Stimulated activated CD4-positive, alpha-beta T cell treated with anti-CD3 and anti-CD28 coated beads, Interleukin-1b, Interleukin-23, amount 100 ng/mL, for 24 hours (primary cell): ENCODE measurements at regions not wholly inside any gene's neighbourhood (a gene's known extent, or its start where the extent isn't known, plus 50 kb on each side); places are given as distances from the start of the nearest gene placed in this dataset.
"Not testable (repeated sequence)": the region's sequence is repeated elsewhere in the genome, so short reads cannot be mapped to it uniquely, and the experiment has no call there.

Source experiments
- DNase-seq, 4 experiments: peaks; one replicate each; pipeline ENCODE4 v3.0.0-alpha.2; 2020; ENCODE audit warnings: low read depth in 4 of 4, low spot score in 1 of 4

- no peak for DNase-seq
Measured at GRCh38 chr16:29311461-29312344, 94.8 kb downstream of the NPIPB11 start.

GRCh38 chr16:29310852-29311314 is 95.6 kb downstream of the NPIPB11 start:
- DNase-seq, result no peak

GRCh38 chr16:29310243-29310642 is 96.3 kb downstream of the NPIPB11 start:
- DNase-seq, result not testable (repeated sequence)

GRCh38 chr16:29309601-29310000 is 96.9 kb downstream of the NPIPB11 start:
- not testable (repeated sequence) for DNase-seq

GRCh38 chr16:29308644-29309546 is 97.6 kb downstream of the NPIPB11 start:
- DNase-seq, result no peak

- DNase-seq, result no peak
Measured at GRCh38 chr16:29307598-29308507, 98.7 kb downstream of the NPIPB11 start.

GRCh38 chr16:29306943-29307597 is 99.4 kb downstream of the NPIPB11 start:
- no peak for DNase-seq

GRCh38 chr16:29306201-29306600 is 100.3 kb downstream of the NPIPB11 start:
- no peak for DNase-seq

GRCh38 chr16:29305018-29305417 is 101.5 kb downstream of the NPIPB11 start:
- not testable (repeated sequence) for DNase-seq

- no peak for DNase-seq
Measured at GRCh38 chr16:29304251-29304650, 102.3 kb downstream of the NPIPB11 start.

GRCh38 chr16:29303520-29303919 is 103.0 kb downstream of the NPIPB11 start:
- no peak for DNase-seq

- DNase-seq, result no peak
Measured at GRCh38 chr16:29302976-29303375, 103.5 kb downstream of the NPIPB11 start.

GRCh38 chr16:29302433-29302832 is 104.1 kb downstream of the NPIPB11 start:
- not testable (repeated sequence) for DNase-seq

GRCh38 chr16:29301662-29302285 is 104.7 kb downstream of the NPIPB11 start:
- not testable (repeated sequence) for DNase-seq

- DNase-seq, result not testable (repeated sequence)
Measured at GRCh38 chr16:29300541-29301535, 105.7 kb downstream of the NPIPB11 start.

- DNase-seq, result not testable (repeated sequence)
Measured at GRCh38 chr16:29300030-29300491, 106.5 kb downstream of the NPIPB11 start.

GRCh38 chr16:29298997-29299396 is 107.5 kb downstream of the NPIPB11 start:
- not testable (repeated sequence) for DNase-seq

- not testable (repeated sequence) for DNase-seq
Measured at GRCh38 chr16:29298307-29298706, 108.2 kb downstream of the NPIPB11 start.
